ENCODE measurements at regions not wholly inside any gene's neighbourhood (a gene's known extent, or its start where the extent isn't known, plus 50 kb on each side); places are given as distances from the start of the nearest gene placed in this dataset.

DNA sequence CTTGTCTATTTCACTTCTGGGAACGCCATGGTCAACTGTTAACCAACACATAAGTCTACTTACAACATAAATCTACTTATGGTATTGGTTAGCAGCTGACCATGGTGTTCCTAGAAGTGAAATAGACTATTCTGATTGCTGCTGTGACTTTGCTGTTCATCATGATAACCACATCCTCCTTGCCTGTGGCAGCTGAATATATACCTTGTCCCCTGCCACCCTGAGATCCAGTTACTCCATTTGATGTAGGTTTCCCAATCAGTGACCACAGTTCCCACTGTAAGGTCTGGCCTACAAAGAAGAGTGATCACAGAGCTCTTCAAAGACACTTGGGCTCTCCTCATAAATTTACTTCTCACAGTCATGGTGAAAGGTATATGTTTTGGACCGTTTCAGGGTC is 66.8 kb upstream of the ALDH1A3 start:
- DNase-seq (ENCODE audit: low read depth) = no peak

DNA sequence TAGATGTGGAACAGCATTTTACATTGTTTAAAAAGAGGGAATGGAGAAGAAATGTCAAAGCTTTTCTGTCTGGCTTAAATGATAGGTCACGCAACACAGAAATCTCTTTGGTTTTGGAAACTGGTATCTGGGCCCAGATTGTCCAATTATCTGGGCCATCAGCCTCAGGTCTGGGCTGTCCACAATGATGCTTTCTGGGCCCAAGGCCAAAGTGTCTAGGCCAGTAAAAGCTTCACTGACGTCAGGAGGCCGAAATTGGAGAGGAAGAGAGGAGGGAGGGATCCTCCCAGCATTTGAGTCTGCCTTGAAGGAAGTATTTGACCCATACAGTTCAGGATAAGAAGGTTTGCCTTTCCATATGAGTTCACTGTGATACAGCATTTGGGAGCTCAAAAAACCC is 60.7 kb upstream of the ALDH1A3 start:
- DNase-seq (ENCODE audit: low read depth) = no peak

DNA sequence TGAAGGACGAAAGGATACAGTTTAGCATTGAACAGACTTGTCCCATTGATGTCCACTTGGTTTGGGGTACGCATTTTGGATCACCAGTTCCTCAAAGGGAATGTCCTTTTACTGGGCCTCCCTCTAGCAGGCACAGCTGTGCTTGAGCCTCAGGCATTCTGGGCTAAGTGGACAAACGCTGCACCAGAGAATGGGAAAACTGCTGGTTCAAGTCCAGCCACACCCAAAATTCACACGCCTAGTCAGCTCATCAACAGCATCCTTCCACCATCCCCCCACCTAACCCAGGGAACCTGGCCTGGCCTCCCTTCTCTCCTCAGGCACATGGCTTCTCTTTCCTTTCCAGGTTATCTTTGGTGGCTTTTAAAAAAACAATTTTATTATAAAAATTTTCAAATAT is 59.1 kb upstream of the ALDH1A3 start:
- no peak for DNase-seq (ENCODE audit: low read depth)

DNA sequence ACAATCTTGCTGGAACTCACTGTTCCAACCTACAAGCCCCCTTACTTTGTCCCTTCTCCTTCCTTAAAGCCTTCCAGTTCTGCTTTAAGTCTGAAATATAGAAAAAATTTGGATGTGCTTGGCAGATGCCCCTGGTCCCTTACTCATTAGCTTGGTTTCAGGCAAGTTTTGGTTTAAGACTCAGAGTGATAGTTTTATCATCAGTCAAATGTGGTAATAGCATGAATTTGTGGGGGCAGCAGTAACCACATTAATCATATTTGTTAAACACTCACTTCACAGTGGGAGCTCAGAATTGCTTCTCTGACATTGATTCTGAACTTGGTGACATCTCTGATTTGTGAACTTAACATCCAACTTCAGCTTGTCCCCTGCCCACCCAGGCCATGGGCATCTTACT is 58.3 kb upstream of the ALDH1A3 start:
- no peak for DNase-seq (ENCODE audit: low read depth)

DNA sequence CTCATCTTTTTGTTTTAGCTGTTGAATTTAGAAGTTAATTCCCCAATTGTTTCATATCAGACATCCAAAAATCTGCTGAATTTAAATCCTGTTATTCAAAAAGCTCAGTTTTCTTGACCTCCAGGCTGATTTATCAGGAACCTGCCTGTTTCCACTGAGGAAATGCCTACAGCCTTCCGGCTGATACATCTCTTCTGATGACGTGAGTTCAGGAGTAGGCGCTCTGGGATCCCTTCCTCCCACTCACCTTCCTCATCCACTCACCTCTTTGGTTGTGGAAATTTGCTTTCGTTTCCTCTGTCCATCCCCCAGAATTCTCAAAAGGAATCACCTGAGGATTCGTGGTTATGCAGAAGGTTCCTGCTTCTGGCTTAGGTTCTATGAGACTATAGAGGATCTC is 55.4 kb upstream of the ALDH1A3 start:
- no peak for DNase-seq (ENCODE audit: low read depth)

DNA sequence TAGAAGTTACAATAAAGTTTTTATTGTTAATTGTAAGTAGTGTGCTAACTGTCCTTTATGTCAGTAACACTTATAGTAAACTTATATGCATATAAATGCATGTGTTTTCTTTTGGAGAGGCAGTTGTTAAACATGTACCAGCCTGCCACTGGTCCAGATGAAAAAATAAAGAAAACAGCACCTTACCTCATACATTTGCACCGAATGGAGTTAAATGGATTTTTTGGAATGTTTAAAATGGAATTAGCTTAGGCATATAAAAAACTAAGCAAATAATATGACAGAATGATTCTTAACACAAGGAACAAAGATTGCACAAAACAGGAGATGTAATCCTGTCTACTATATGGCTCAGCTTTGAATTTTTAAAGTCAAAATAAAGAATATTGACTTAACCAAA is 50.2 kb upstream of the ALDH1A3 start:
- DNase-seq (ENCODE audit: low read depth) = no peak

Measured in HS-5 (cell line).